NCI-H2196 (cell line): ENCODE measurements at regions not wholly inside any gene's neighbourhood (a gene's known extent, or its start where the extent isn't known, plus 50 kb on each side); places are given as distances from the start of the nearest gene placed in this dataset.
"Not testable (repeated sequence)": the region's sequence is repeated elsewhere in the genome, so short reads cannot be mapped to it uniquely, and the experiment has no call there.

Experiments used
- DNase-seq: peaks from one replicate; lab custom pipeline; 2025; ENCODE audit not compliant: unreplicated experiment; lab: John Stamatoyannopoulos, UW

- DNase-seq, result no peak
Observed at GRCh38 chr2:66109419-66109818, 325.5 kb upstream of the MEIS1 start.

GRCh38 chr2:66105066-66105753, 329.7 kb upstream of the MEIS1 start:
- no peak for DNase-seq

- DNase-seq, result no peak
Observed at GRCh38 chr2:66103581-66103980, 331.3 kb upstream of the MEIS1 start.

- DNase-seq, result no peak
Observed at GRCh38 chr2:66101206-66101605, 333.7 kb upstream of the MEIS1 start.

- no peak for DNase-seq
Observed at GRCh38 chr2:66095820-66096345, 339.0 kb upstream of the MEIS1 start.

GRCh38 chr2:66094689-66095088, 340.2 kb upstream of the MEIS1 start:
- DNase-seq, result not testable (repeated sequence)

- DNase-seq, result no peak
Observed at GRCh38 chr2:66093371-66093770, 341.6 kb upstream of the MEIS1 start.

GRCh38 chr2:66084948-66085590, 349.9 kb upstream of the MEIS1 start:
- DNase-seq, result no peak

- DNase-seq, result no peak
Observed at GRCh38 chr2:66082581-66082980, 352.3 kb upstream of the MEIS1 start.

GRCh38 chr2:66080127-66080526, 354.8 kb upstream of the MEIS1 start:
- DNase-seq, result no peak

GRCh38 chr2:66073172-66073571, 361.8 kb upstream of the MEIS1 start:
- no peak for DNase-seq

GRCh38 chr2:66070721-66071602, 364.0 kb upstream of the MEIS1 start:
- DNase-seq, result no peak

GRCh38 chr2:66069937-66070720, 364.8 kb upstream of the MEIS1 start:
- no peak for DNase-seq

- no peak for DNase-seq
Observed at GRCh38 chr2:66066032-66066431, 368.9 kb upstream of the MEIS1 start.

GRCh38 chr2:66059332-66059731, 375.6 kb upstream of the MEIS1 start:
- DNase-seq, result no peak

- DNase-seq, result no peak
Observed at GRCh38 chr2:66058675-66059074, 376.2 kb upstream of the MEIS1 start.

GRCh38 chr2:66057844-66058243, 377.1 kb upstream of the MEIS1 start:
- no peak for DNase-seq

GRCh38 chr2:66050392-66050791, 384.5 kb upstream of the MEIS1 start:
- DNase-seq, result no peak

GRCh38 chr2:66048667-66049066, 386.3 kb upstream of the MEIS1 start:
- no peak for DNase-seq

GRCh38 chr2:66041902-66042657, 392.8 kb upstream of the MEIS1 start:
- no peak for DNase-seq
